ENCODE measurements at regions not wholly inside any gene's neighbourhood (a gene's known extent, or its start where the extent isn't known, plus 50 kb on each side); places are given as distances from the start of the nearest gene placed in this dataset.
"Not testable (repeated sequence)": the region's sequence is repeated elsewhere in the genome, so short reads cannot be mapped to it uniquely, and the experiment has no call there.

DNA sequence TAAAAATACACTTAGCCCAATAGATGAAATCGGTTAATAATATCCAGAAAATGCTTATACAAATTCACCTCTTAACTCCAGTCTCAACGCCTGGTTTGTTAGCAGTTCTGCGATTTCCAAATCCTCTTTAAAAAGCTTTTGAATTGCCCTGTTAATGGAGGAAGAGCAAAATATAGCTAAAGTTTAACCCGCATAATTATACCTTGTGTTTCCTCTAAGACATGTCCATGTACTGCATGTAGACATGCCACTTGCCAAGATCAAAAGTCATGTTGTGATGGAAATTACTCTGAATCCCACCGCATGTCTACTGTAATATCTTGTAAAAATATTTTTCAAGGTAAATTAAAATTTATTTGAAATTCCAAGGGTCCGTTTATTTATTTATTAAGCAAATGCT lies 291.2 kb upstream of the LRP1B start:
- Histone ChIP-seq H3K9me3 (no peaks in the 10 kb centered on the region), H3K36me3 (ENCODE audit: control insufficient read depth in 2 of 2, extremely low read depth in 1 of 2, insufficient read depth in 1 of 2, low read length in 1 of 2) (no peaks in the 10 kb centered on the region), H3K27me3 (replicated peaks in 1 of 2; ENCODE audit: control insufficient read depth in 2 of 2, extremely low read depth in 1 of 2, insufficient read depth in 2 of 2, low read length in 1 of 2) (no peaks in the 10 kb centered on the region), H3K4me3 (ENCODE audit: control insufficient read depth in 1 of 2, extremely low read depth in 1 of 2, low read length in 1 of 2) (no peak overlapping the region), H3K4me1 (ENCODE audit: control insufficient read depth in 1 of 2, extremely low read depth in 1 of 2, insufficient read depth in 2 of 2, low read length in 2 of 2) (no peaks in the 10 kb centered on the region), H3K27ac (ENCODE audit: low read length) (no peak overlapping the region)
- WGBS (ENCODE audit: insufficient coverage): no CpG with 5 or more reads among the region's 6 CpGs
- H3K4me1 Mint-ChIP-seq: no peaks in the 10 kb centered on the region
- no peaks in the 10 kb centered on the region for H3K36me3 Mint-ChIP-seq
- no peak for DNase-seq
- no peak overlapping the region for H3K27ac Mint-ChIP-seq
- ATAC-seq (replicated peaks in 1 of 4): no peak
- POLR2A ChIA-PET: no interaction called here
- no peaks in the 10 kb centered on the region for H3K27me3 Mint-ChIP-seq
- peaks cover 10 to 16% (median 11%) of the 10 kb centered on the region in 3 donors for H3K9me3 Mint-ChIP-seq
- CTCF ChIA-PET: no interaction called here
- H3K4me3 Mint-ChIP-seq: no peak overlapping the region

DNA sequence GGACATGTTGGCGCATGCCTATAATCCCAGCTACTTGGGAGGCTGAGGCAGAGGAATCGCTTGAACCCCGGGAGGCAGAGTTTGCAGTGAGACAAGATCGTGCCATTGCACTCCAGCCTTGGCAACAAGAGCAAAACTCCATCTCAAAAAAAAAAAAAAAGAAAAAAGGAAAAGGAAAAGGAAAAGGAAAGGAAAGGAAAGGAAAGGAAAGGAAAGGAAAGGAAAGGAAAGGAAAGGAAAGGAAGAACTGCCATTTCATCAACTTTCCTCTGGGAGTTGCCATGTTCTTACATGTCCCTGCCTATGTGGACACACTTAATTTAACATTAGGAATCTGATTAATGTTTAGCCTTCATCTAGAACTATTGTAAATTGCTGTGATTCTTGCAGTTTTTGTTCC lies 287.9 kb upstream of the LRP1B start:
- WGBS (ENCODE audit: insufficient coverage): no CpG with 5 or more reads among the region's 4 CpGs

DNA sequence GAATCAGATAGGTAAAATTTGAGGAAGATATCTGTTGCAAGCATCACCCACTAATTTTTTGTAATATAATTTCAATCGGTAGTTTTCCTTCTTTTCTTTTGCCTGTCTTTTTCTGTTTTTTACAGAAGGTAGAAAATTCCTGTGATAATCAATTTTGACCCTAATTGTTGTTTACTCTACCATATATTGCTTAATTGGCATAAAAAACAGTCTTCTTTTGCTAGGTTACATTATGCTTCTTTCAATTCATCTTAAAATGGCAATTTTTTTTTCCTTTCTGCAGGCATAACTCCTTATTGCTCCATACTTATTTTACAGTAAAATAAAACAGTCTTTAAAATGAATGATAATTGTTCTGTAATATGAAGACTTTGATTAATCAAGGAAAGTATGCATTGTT lies 286.2 kb upstream of the LRP1B start:
- no peaks in the 10 kb centered on the region for H3K9me3 ChIP-seq
- peaks cover 1 to 17% (median 16%) of the 10 kb centered on the region in 3 donors for H3K9me3 Mint-ChIP-seq
- no peak overlapping the region for H3K27ac ChIP-seq (ENCODE audit: low read length)
- ChIA-PET CTCF (no interaction called here), POLR2A (no interaction called here)
- no peak for DNase-seq
- H3K36me3 Mint-ChIP-seq: no peaks in the 10 kb centered on the region
- no peaks in the 10 kb centered on the region for H3K4me1 ChIP-seq (ENCODE audit: control insufficient read depth in 1 of 2, extremely low read depth in 1 of 2, insufficient read depth in 2 of 2, low read length in 2 of 2)
- no peak overlapping the region for H3K4me3 Mint-ChIP-seq
- no peak for ATAC-seq (replicated peaks in 1 of 4)
- H3K27ac Mint-ChIP-seq: no peak overlapping the region
- no CpG with 5 or more reads among the region's 1 CpG for WGBS (ENCODE audit: insufficient coverage)
- no peaks in the 10 kb centered on the region for H3K27me3 Mint-ChIP-seq
- no peak overlapping the region for H3K4me3 ChIP-seq (ENCODE audit: control insufficient read depth in 1 of 2, extremely low read depth in 1 of 2, low read length in 1 of 2)
- H3K36me3 ChIP-seq (ENCODE audit: control insufficient read depth in 2 of 2, extremely low read depth in 1 of 2, insufficient read depth in 1 of 2, low read length in 1 of 2): no peaks in the 10 kb centered on the region
- H3K27me3 ChIP-seq (replicated peaks in 1 of 2; ENCODE audit: control insufficient read depth in 2 of 2, extremely low read depth in 1 of 2, insufficient read depth in 2 of 2, low read length in 1 of 2): no peaks in the 10 kb centered on the region
- H3K4me1 Mint-ChIP-seq: no peaks in the 10 kb centered on the region

More for the DNA sequence above, 287.9 kb upstream of the LRP1B start:
- H3K27me3 ChIP-seq (replicated peaks in 1 of 2; ENCODE audit: control insufficient read depth in 2 of 2, extremely low read depth in 1 of 2, insufficient read depth in 2 of 2, low read length in 1 of 2); CTCF ChIA-PET; H3K36me3 Mint-ChIP-seq; H3K4me3 ChIP-seq (ENCODE audit: control insufficient read depth in 1 of 2, extremely low read depth in 1 of 2, low read length in 1 of 2); H3K36me3 ChIP-seq (ENCODE audit: control insufficient read depth in 2 of 2, extremely low read depth in 1 of 2, insufficient read depth in 1 of 2, low read length in 1 of 2); H3K27ac Mint-ChIP-seq; POLR2A ChIA-PET; H3K27ac ChIP-seq (ENCODE audit: low read length); H3K4me1 ChIP-seq (ENCODE audit: control insufficient read depth in 1 of 2, extremely low read depth in 1 of 2, insufficient read depth in 2 of 2, low read length in 2 of 2); DNase-seq; H3K4me1 Mint-ChIP-seq; H3K9me3 ChIP-seq; H3K4me3 Mint-ChIP-seq; H3K27me3 Mint-ChIP-seq; ATAC-seq (replicated peaks in 1 of 4): not testable (repeated sequence)
- H3K9me3 Mint-ChIP-seq: peaks cover 6 to 17% (median 16%) of the 10 kb centered on the region in 3 donors

DNA sequence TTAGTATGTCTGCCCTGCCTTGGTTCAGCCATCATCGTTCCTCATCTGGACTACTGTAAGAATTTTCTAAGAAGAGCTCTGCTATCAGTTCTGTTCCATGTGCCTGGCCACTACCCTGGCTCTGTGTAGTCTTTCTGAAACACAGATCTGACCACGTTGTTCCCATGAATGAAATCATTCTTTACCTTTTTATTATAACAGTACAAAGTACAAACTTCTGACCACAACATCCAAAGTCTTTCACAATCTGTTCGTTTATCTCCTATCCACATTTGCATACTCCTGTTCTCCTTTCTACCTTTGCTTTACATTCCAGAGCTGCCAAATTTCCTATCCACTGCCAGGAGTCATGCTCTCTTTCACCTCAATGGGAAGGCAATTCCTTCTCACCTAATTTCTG lies 284.6 kb upstream of the LRP1B start:
- Mint-ChIP-seq H3K9me3 (peaks cover 1 to 10% (median 10%) of the 10 kb centered on the region in 3 donors), H3K27ac (no peak overlapping the region)

DNA sequence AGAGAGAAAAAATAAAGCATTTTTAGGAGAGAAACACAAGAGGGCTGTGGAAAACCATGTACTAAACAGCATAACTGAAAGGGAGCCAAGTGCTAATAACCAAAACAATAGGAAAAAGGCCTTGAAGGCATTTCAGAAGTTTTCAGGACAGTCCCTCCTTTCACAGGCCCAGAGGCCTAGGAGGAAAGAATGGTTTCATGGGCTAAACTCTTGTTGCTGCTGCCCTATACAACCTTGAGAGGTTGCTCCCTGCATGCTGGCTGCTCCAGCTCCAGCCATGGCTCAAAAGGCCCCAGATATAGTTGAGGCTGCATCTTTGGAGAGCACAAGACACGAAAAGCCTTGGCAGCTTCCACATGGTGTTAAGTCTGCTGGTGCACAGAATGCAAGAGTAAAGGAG lies 267.4 kb upstream of the LRP1B start:
- ChIA-PET CTCF (interaction anchor here in 1 of 2 donors (0.6 kb wide), 1 partner anchor 442 kb away, joined by 3 read pairs; no protein-coding TSS in a partner anchor), POLR2A (no interaction called here)
- Mint-ChIP-seq H3K4me1 (no peaks in the 10 kb centered on the region), H3K27ac (no peak overlapping the region), H3K27me3 (no peaks in the 10 kb centered on the region), H3K36me3 (no peaks in the 10 kb centered on the region), H3K9me3 (peaks cover 12 to 43% (median 14%) of the 10 kb centered on the region in 3 donors), H3K4me3 (no peak overlapping the region)
- Histone ChIP-seq H3K27ac (ENCODE audit: low read length) (no peak overlapping the region), H3K4me1 (ENCODE audit: control insufficient read depth in 1 of 2, extremely low read depth in 1 of 2, insufficient read depth in 2 of 2, low read length in 2 of 2) (no peaks in the 10 kb centered on the region), H3K27me3 (replicated peaks in 1 of 2; ENCODE audit: control insufficient read depth in 2 of 2, extremely low read depth in 1 of 2, insufficient read depth in 2 of 2, low read length in 1 of 2) (no peaks in the 10 kb centered on the region), H3K9me3 (no peaks in the 10 kb centered on the region), H3K4me3 (ENCODE audit: control insufficient read depth in 1 of 2, extremely low read depth in 1 of 2, low read length in 1 of 2) (no peak overlapping the region), H3K36me3 (ENCODE audit: control insufficient read depth in 2 of 2, extremely low read depth in 1 of 2, insufficient read depth in 1 of 2, low read length in 1 of 2) (no peaks in the 10 kb centered on the region)
- DNase-seq (no peak), ATAC-seq (replicated peaks in 1 of 4) (no peak)
- 20% methylated on average over 1 of the region's 1 CpG for WGBS (ENCODE audit: insufficient coverage)

More for the DNA sequence above, 284.6 kb upstream of the LRP1B start:
- DNase-seq (no peak), ATAC-seq (replicated peaks in 1 of 4) (no peak)
- Histone ChIP-seq H3K9me3 (no peaks in the 10 kb centered on the region), H3K36me3 (ENCODE audit: control insufficient read depth in 2 of 2, extremely low read depth in 1 of 2, insufficient read depth in 1 of 2, low read length in 1 of 2) (no peaks in the 10 kb centered on the region), H3K4me3 (ENCODE audit: control insufficient read depth in 1 of 2, extremely low read depth in 1 of 2, low read length in 1 of 2) (no peak overlapping the region), H3K4me1 (ENCODE audit: control insufficient read depth in 1 of 2, extremely low read depth in 1 of 2, insufficient read depth in 2 of 2, low read length in 2 of 2) (no peaks in the 10 kb centered on the region), H3K27ac (ENCODE audit: low read length) (no peak overlapping the region), H3K27me3 (replicated peaks in 1 of 2; ENCODE audit: control insufficient read depth in 2 of 2, extremely low read depth in 1 of 2, insufficient read depth in 2 of 2, low read length in 1 of 2) (no peaks in the 10 kb centered on the region)
- 75% methylated on average over 3 of the region's 3 CpGs for WGBS (ENCODE audit: insufficient coverage)
- Mint-ChIP-seq H3K27me3 (no peaks in the 10 kb centered on the region), H3K4me1 (no peaks in the 10 kb centered on the region), H3K36me3 (no peaks in the 10 kb centered on the region), H3K4me3 (no peak overlapping the region)
- CTCF ChIA-PET: no interaction called here
- POLR2A ChIA-PET: no interaction called here

DNA sequence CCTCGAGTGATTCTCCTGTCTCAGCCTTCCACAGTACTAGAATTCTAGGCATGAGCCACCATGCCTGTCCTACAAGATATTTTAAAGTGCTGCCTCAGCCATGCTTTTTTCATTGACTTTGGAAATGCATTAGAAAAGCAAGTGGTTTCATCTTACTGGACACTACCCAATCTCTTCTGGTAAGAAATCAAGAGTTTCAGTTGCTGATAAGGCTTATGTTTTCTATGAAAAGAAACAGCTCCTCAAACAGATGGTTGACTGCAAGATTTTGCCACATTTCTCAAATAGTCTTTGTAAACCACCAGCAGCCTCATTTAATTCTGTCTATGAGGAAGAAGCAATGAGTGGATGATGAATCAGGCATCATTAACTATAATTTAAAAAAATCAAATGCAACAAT lies 264.5 kb upstream of the LRP1B start:
- Histone ChIP-seq H3K27ac (ENCODE audit: low read length) (no peak overlapping the region), H3K4me1 (ENCODE audit: control insufficient read depth in 1 of 2, extremely low read depth in 1 of 2, insufficient read depth in 2 of 2, low read length in 2 of 2) (no peaks in the 10 kb centered on the region), H3K27me3 (replicated peaks in 1 of 2; ENCODE audit: control insufficient read depth in 2 of 2, extremely low read depth in 1 of 2, insufficient read depth in 2 of 2, low read length in 1 of 2) (no peaks in the 10 kb centered on the region), H3K9me3 (no peaks in the 10 kb centered on the region), H3K4me3 (ENCODE audit: control insufficient read depth in 1 of 2, extremely low read depth in 1 of 2, low read length in 1 of 2) (no peak overlapping the region), H3K36me3 (ENCODE audit: control insufficient read depth in 2 of 2, extremely low read depth in 1 of 2, insufficient read depth in 1 of 2, low read length in 1 of 2) (no peaks in the 10 kb centered on the region)
- H3K27ac Mint-ChIP-seq: no peak overlapping the region
- DNase-seq (no peak), ATAC-seq (replicated peaks in 1 of 4) (no peak)
- H3K9me3 Mint-ChIP-seq: peaks cover 10 to 29% (median 13%) of the 10 kb centered on the region in 3 donors
- ChIA-PET POLR2A (no interaction called here), CTCF (no interaction called here)
- no peaks in the 10 kb centered on the region for H3K4me1 Mint-ChIP-seq
- WGBS (ENCODE audit: insufficient coverage): no CpG with 5 or more reads among the region's 1 CpG
- H3K27me3 Mint-ChIP-seq: no peaks in the 10 kb centered on the region
- no peak overlapping the region for H3K4me3 Mint-ChIP-seq
- H3K36me3 Mint-ChIP-seq: no peaks in the 10 kb centered on the region

DNA sequence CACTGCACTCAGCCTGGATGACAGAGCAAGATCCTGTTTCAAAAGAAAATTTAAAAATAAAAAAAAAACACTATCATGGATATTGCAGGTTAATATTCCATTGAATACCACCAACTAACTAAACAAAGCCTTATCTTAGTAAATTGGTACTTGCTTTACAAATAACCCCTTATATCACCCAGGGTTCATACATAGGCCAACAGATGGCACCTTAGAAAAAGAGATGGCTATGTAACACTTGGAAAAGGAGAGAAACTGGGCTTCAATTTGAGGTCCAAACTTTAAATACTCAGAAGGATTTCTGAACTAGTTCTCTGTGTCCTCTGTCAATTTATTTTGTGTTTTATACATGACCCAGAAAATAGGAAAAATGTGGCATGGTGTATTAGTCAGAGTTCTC lies 249.6 kb upstream of the LRP1B start:
- Histone ChIP-seq H3K9me3 (no peaks in the 10 kb centered on the region), H3K27me3 (replicated peaks in 1 of 2; ENCODE audit: control insufficient read depth in 2 of 2, extremely low read depth in 1 of 2, insufficient read depth in 2 of 2, low read length in 1 of 2) (no peaks in the 10 kb centered on the region), H3K27ac (ENCODE audit: low read length) (no peak overlapping the region), H3K36me3 (ENCODE audit: control insufficient read depth in 2 of 2, extremely low read depth in 1 of 2, insufficient read depth in 1 of 2, low read length in 1 of 2) (no peaks in the 10 kb centered on the region), H3K4me3 (ENCODE audit: control insufficient read depth in 1 of 2, extremely low read depth in 1 of 2, low read length in 1 of 2) (no peak overlapping the region), H3K4me1 (ENCODE audit: control insufficient read depth in 1 of 2, extremely low read depth in 1 of 2, insufficient read depth in 2 of 2, low read length in 2 of 2) (no peaks in the 10 kb centered on the region)
- H3K27ac Mint-ChIP-seq: no peak overlapping the region
- H3K9me3 Mint-ChIP-seq: peaks cover 7 to 18% (median 15%) of the 10 kb centered on the region in 3 donors
- H3K4me3 Mint-ChIP-seq: no peak overlapping the region
- CTCF ChIA-PET: no interaction called here
- DNase-seq (no peak), ATAC-seq (replicated peaks in 1 of 4) (no peak)
- POLR2A ChIA-PET: no interaction called here
- H3K27me3 Mint-ChIP-seq: no peaks in the 10 kb centered on the region
- no peaks in the 10 kb centered on the region for H3K36me3 Mint-ChIP-seq
- no peaks in the 10 kb centered on the region for H3K4me1 Mint-ChIP-seq

Measured in T-cell (primary cell).